Neural cell (in vitro differentiated cells): ENCODE measurements at regions not wholly inside any gene's neighbourhood (a gene's known extent, or its start where the extent isn't known, plus 50 kb on each side); places are given as distances from the start of the nearest gene placed in this dataset.

Source experiments
- H2AFZ ChIP-seq: fragments of 200-600, 300-800 bp; sonication (generic), shearing (Covaris generic); 2 replicates; pipeline ENCODE4 v1.6.0; 2014; ENCODE audit warnings: low read depth, mild to moderate bottlenecking, antibody characterized with exemption, low read length, moderate library complexity
- H3F3A ChIP-seq: fragments of 200-600 bp; shearing (Covaris generic); 2 replicates; pipeline ENCODE4 v1.6.1; 2016; ENCODE audit warnings: mild to moderate bottlenecking, moderate library complexity, mixed read lengths, antibody characterized with exemption, low read length; ENCODE audit not compliant: insufficient read depth, poor library complexity, severe bottlenecking
- H3K27ac ChIP-seq: fragments of 200-600, 300-800 bp; sonication (generic), shearing (Covaris generic); 2 replicates; pipeline ENCODE4 v1.5.1; 2014; ENCODE audit warnings: mild to moderate bottlenecking, low read length, moderate library complexity
- H3K27me3 ChIP-seq: fragments of 300-800, 200-600 bp; sonication (generic), shearing (Covaris generic); 2 replicates; pipeline ENCODE4 v1.6.0; 2014; ENCODE audit warnings: mild to moderate bottlenecking, low read depth, low read length, moderate library complexity; ENCODE audit not compliant: insufficient read depth
- H3K36me3 ChIP-seq: fragments of 300-800, 200-600 bp; sonication (generic), shearing (Covaris generic); 2 replicates; pipeline ENCODE4 v1.5.1; 2014; ENCODE audit warnings: mild to moderate bottlenecking, antibody characterized with exemption, low read length, moderate library complexity; ENCODE audit not compliant: insufficient read depth
- H3K4me2 ChIP-seq: fragments of 300-800, 200-600 bp; sonication (generic), shearing (Covaris generic); 2 replicates; pipeline ENCODE4 v1.6.0; 2014; ENCODE audit warnings: mild to moderate bottlenecking, low read length
- H3K4me3 ChIP-seq: fragments of 300-800, 200-600 bp; sonication (generic), shearing (Covaris generic); 2 replicates; pipeline ENCODE4 v1.5.1; 2014; ENCODE audit warnings: mild to moderate bottlenecking, low read length, moderate library complexity
- H3K79me2 ChIP-seq: fragments of 200-600 bp; shearing (Covaris generic); replicated peaks from 2 replicates; pipeline ENCODE4 v1.6.0; 2014; ENCODE audit warnings: mild to moderate bottlenecking, low read length, moderate library complexity; ENCODE audit not compliant: insufficient read depth
- H3K9ac ChIP-seq: fragments of 300-800, 200-600 bp; sonication (generic), shearing (Covaris generic); 2 replicates; pipeline ENCODE4 v1.6.1; 2016; ENCODE audit warnings: mild to moderate bottlenecking, low read length, mixed read lengths
- H3K9me2 ChIP-seq: fragments of 200-600 bp; shearing (Covaris generic); 2 replicates; pipeline ENCODE4 v1.6.1; 2016; ENCODE audit warnings: mild to moderate bottlenecking, low read length, mixed read lengths; ENCODE audit not compliant: insufficient read depth
- H3K9me3 ChIP-seq: fragments of 200-600, 300-800 bp; sonication (generic), shearing (Covaris generic); 2 replicates; pipeline ENCODE4 v1.6.1; 2016; ENCODE audit warnings: mild to moderate bottlenecking, mixed run types, low read length, moderate library complexity, mixed read lengths
- H4K20me1 ChIP-seq: fragments of 200-600 bp; shearing (Covaris generic); 2 replicates; pipeline ENCODE4 v1.6.1; 2016; ENCODE audit warnings: mild to moderate bottlenecking, mixed run types; ENCODE audit not compliant: insufficient read depth
- CTCF ChIP-seq: fragments of 450-650 bp; IDR thresholded peaks from 2 replicates; pipeline ENCODE4 v1.5.1; 2014; ENCODE audit warnings: antibody characterized with exemption, mild to moderate bottlenecking, moderate library complexity; ENCODE audit not compliant: poor library complexity, severe bottlenecking
- EP300 ChIP-seq: fragments of 450-650 bp; conservative IDR thresholded peaks from 2 replicates; pipeline ENCODE4 v1.6.1; 2014; ENCODE audit warnings: antibody characterized with exemption, mild to moderate bottlenecking, moderate library complexity; ENCODE audit not compliant: poor library complexity, severe bottlenecking
- EZH2 ChIP-seq: fragments of 200-600, 300-800 bp; shearing (Covaris generic), sonication (generic); IDR thresholded peaks from 2 replicates; pipeline ENCODE4 v1.6.1; 2014; ENCODE audit warnings: antibody characterized with exemption, low read length, borderline replicate concordance, mild to moderate bottlenecking; ENCODE audit not compliant: insufficient read depth, poor library complexity, severe bottlenecking
- MXI1 ChIP-seq: fragments of 450-650 bp; conservative IDR thresholded peaks from 2 replicates; pipeline ENCODE4 v1.6.1; 2014; ENCODE audit warnings: antibody characterized with exemption, mild to moderate bottlenecking; ENCODE audit not compliant: poor library complexity, severe bottlenecking
- POLR2AphosphoS5 ChIP-seq: IDR thresholded peaks from 2 replicates; pipeline ENCODE4 v1.6.1; 2012
- RAD21 ChIP-seq: fragments of 450-650 bp; conservative IDR thresholded peaks from 2 replicates; pipeline ENCODE4 v1.6.1; 2014; ENCODE audit warnings: antibody characterized with exemption, mild to moderate bottlenecking, moderate library complexity
- REST ChIP-seq: IDR thresholded peaks from 2 replicates; pipeline ENCODE4 v1.6.1; 2012; ENCODE audit warnings: borderline replicate concordance
- SMC3 ChIP-seq: fragments of 450-650 bp; conservative IDR thresholded peaks from 2 replicates; pipeline ENCODE4 v1.6.1; 2014; ENCODE audit warnings: antibody characterized with exemption, mild to moderate bottlenecking, moderate library complexity; ENCODE audit not compliant: poor library complexity
- TAF1 ChIP-seq: IDR thresholded peaks from 2 replicates; pipeline ENCODE4 v1.6.1; 2012; ENCODE audit warnings: low read depth

- Histone ChIP-seq H2AFZ (no peak overlapping the region), H3K9me2 (no peaks in the 10 kb centered on the region), H3K9ac (no peak overlapping the region), H3K4me3 (no peak overlapping the region), H3F3A (no peaks in the 10 kb centered on the region), H3K79me2 (no peaks in the 10 kb centered on the region), H3K27ac (no peak overlapping the region), H4K20me1 (no peaks in the 10 kb centered on the region), H3K9me3 (no peaks in the 10 kb centered on the region), H3K27me3 (no peaks in the 10 kb centered on the region), H3K4me2 (no peak overlapping the region), H3K36me3 (no peaks in the 10 kb centered on the region)
- no peak for TF ChIP-seq RAD21
- TF ChIP-seq CTCF, result no peak
- TF ChIP-seq EZH2, result no peak
- TF ChIP-seq POLR2AphosphoS5, result no peak
- TF ChIP-seq MXI1, result no peak
- TF ChIP-seq SMC3, result no peak
- no peak for TF ChIP-seq REST
- no peak for TF ChIP-seq EP300
- no peak for TF ChIP-seq TAF1
Measured at GRCh38 chr12:13913371-13913770, 68.0 kb downstream of the GRIN2B start.

GRCh38 chr12:13911756-13912554 is 69.4 kb downstream of the GRIN2B start:
- Histone ChIP-seq H3K79me2 (no peaks in the 10 kb centered on the region), H3K27ac (no peak overlapping the region), H3K9ac (no peak overlapping the region), H3K4me3 (no peak overlapping the region), H3K36me3 (no peaks in the 10 kb centered on the region), H3K9me2 (no peaks in the 10 kb centered on the region), H3K9me3 (no peaks in the 10 kb centered on the region), H3K27me3 (no peaks in the 10 kb centered on the region), H4K20me1 (no peaks in the 10 kb centered on the region), H2AFZ (no peak overlapping the region), H3K4me2 (no peak overlapping the region), H3F3A (no peaks in the 10 kb centered on the region)
- TF ChIP-seq SMC3 (no peak), EZH2 (no peak), TAF1 (no peak), RAD21 (no peak), EP300 (no peak), CTCF (no peak), REST (no peak), MXI1 (no peak), POLR2AphosphoS5 (no peak)
